GM21515 (cell line): ENCODE measurements at regions not wholly inside any gene's neighbourhood (a gene's known extent, or its start where the extent isn't known, plus 50 kb on each side); places are given as distances from the start of the nearest gene placed in this dataset.

Experiments used
- ATAC-seq: cut with Tn5 transposase; IDR thresholded peaks from one replicate; pipeline ENCODE4 v1.9.1; 2021; ENCODE audit not compliant: unreplicated experiment

GRCh38 chr19:27777726-27778125, 1435.2 kb downstream of the UQCRFS1 start:
- ATAC-seq = no peak

GRCh38 chr19:27777242-27777641, 1435.7 kb downstream of the UQCRFS1 start:
- ATAC-seq = no peak

GRCh38 chr19:27776524-27776923, 1436.4 kb downstream of the UQCRFS1 start:
- no peak for ATAC-seq

- ATAC-seq = no peak
These were observed 1436.9 kb downstream of the UQCRFS1 start for GRCh38 chr19:27776020-27776419.

- ATAC-seq = no peak
These were observed 1437.6 kb downstream of the UQCRFS1 start for GRCh38 chr19:27775395-27775794.

- ATAC-seq = no peak
These were observed 1438.1 kb downstream of the UQCRFS1 start for GRCh38 chr19:27774827-27775226.

- ATAC-seq = no peak
These were observed 1438.6 kb downstream of the UQCRFS1 start for GRCh38 chr19:27774337-27774736.

- no peak for ATAC-seq
These were observed 1439.4 kb downstream of the UQCRFS1 start for GRCh38 chr19:27773318-27774094.

- no peak for ATAC-seq
These were observed 1440.9 kb downstream of the UQCRFS1 start for GRCh38 chr19:27772059-27772458.

- ATAC-seq = no peak
These were observed 1442.9 kb downstream of the UQCRFS1 start for GRCh38 chr19:27770095-27770494.

- ATAC-seq = no peak
These were observed 1445.7 kb downstream of the UQCRFS1 start for GRCh38 chr19:27767234-27767633.

- no peak for ATAC-seq
These were observed 1446.8 kb downstream of the UQCRFS1 start for GRCh38 chr19:27765912-27766725.

GRCh38 chr19:27765397-27765796, 1447.6 kb downstream of the UQCRFS1 start:
- ATAC-seq = no peak

GRCh38 chr19:27764186-27764804, 1448.7 kb downstream of the UQCRFS1 start:
- no peak for ATAC-seq

GRCh38 chr19:27762933-27763332, 1450.0 kb downstream of the UQCRFS1 start:
- ATAC-seq = no peak

- ATAC-seq = no peak
These were observed 1453.1 kb downstream of the UQCRFS1 start for GRCh38 chr19:27759896-27760295.

GRCh38 chr19:27758626-27759505, 1454.1 kb downstream of the UQCRFS1 start:
- no peak for ATAC-seq

- ATAC-seq = no peak
These were observed 1458.3 kb downstream of the UQCRFS1 start for GRCh38 chr19:27754700-27755099.

- no peak for ATAC-seq
These were observed 1459.3 kb downstream of the UQCRFS1 start for GRCh38 chr19:27753622-27754021.

GRCh38 chr19:27752530-27753184, 1460.3 kb downstream of the UQCRFS1 start:
- ATAC-seq = no peak
